Panc1 (cell line): ENCODE measurements at regions not wholly inside any gene's neighbourhood (a gene's known extent, or its start where the extent isn't known, plus 50 kb on each side); places are given as distances from the start of the nearest gene placed in this dataset.

Experiments used
- ATAC-seq: fragments of 200-7000 bp; cut with Tn5 transposase; 2 replicates; pipeline ENCODE4 v1.9.1; 2020; ENCODE audit warnings: mild to moderate bottlenecking, moderate library complexity
- BruUV-seq: library from RNA; stranded (reverse); fragments of 400-500 nt; replicated peaks from 2 replicates; lab custom pipeline; 2021; lab: Mats Ljungman, UMichigan
- CTCF ChIA-PET: fragments of 300-600 bp; sonication (Branson Sonifier 250); formaldehyde crosslinking; loops from one replicate; lab custom pipeline; 2022; ENCODE audit warnings: antibody characterized with exemption; lab: Charles Lee
- POLR2A ChIA-PET: fragments of 300-600 bp; sonication (Branson Sonifier 250); formaldehyde crosslinking; loops from one replicate; lab custom pipeline; 2022; ENCODE audit warnings: antibody characterized with exemption; lab: Charles Lee
- DNase-seq: peaks from one replicate; pipeline ENCODE4 v3.0.0-alpha.2; 2010; ENCODE audit warnings: low read depth, low spot score
- H3K27ac ChIP-seq: 2 replicates; pipeline ENCODE4 v1.5.1; 2011; ENCODE audit warnings: mild to moderate bottlenecking, low read length, inconsistent platforms
- H3K27me3 ChIP-seq: fragments of 200-500 bp; sonication (Bioruptor generic); 2 replicates; pipeline ENCODE4 v1.6.0; 2014; ENCODE audit warnings: low read length, inconsistent platforms; ENCODE audit not compliant: control insufficient read depth, insufficient read depth
- H3K36me3 ChIP-seq: fragments of 200-500 bp; sonication (Bioruptor generic); 2 replicates; pipeline ENCODE4 v1.5.1; 2014; ENCODE audit warnings: inconsistent platforms, mild to moderate bottlenecking, low read length, moderate library complexity; ENCODE audit not compliant: control insufficient read depth, insufficient read depth
- H3K4me1 ChIP-seq: 2 replicates; pipeline ENCODE4 v1.5.1; 2011; ENCODE audit warnings: inconsistent platforms, mild to moderate bottlenecking, low read length, moderate library complexity; ENCODE audit not compliant: control insufficient read depth, insufficient read depth
- H3K4me3 ChIP-seq, 2 experiments: 2 replicates each; pipeline ENCODE4 v1.5.1; 2011 to 2012; ENCODE audit warnings: low read depth in 2 of 2, low read length in 2 of 2, mild to moderate bottlenecking in 2 of 2, inconsistent platforms in 1 of 2, moderate library complexity in 1 of 2
- H3K9me3 ChIP-seq: fragments of 200-500 bp; sonication (Bioruptor generic); 2 replicates; pipeline ENCODE4 v1.5.1; 2014; ENCODE audit warnings: low read depth, mild to moderate bottlenecking, inconsistent platforms, low read length, moderate library complexity; ENCODE audit not compliant: control insufficient read depth, insufficient read depth
- POLR2AphosphoS5 ChIP-seq: IDR thresholded peaks from 2 replicates; pipeline ENCODE4 v1.6.1; 2012; ENCODE audit warnings: mild to moderate bottlenecking, low read depth, low read length, moderate library complexity
- SIN3A ChIP-seq: IDR thresholded peaks from 2 replicates; pipeline ENCODE4 v1.6.1; 2012; ENCODE audit warnings: low read depth, mild to moderate bottlenecking, low read length, moderate library complexity, borderline replicate concordance; ENCODE audit not compliant: insufficient read depth
- TCF7L2 ChIP-seq: IDR thresholded peaks from 2 replicates; pipeline ENCODE4 v1.6.1; 2011; ENCODE audit warnings: mild to moderate bottlenecking, low read depth, low read length, inconsistent platforms
- in situ Hi-C: cut with HindIII; loops from 2 replicates; pipeline ENCODE4 v1.10.0; 2016; ENCODE audit warnings: low sequenced_read_pairs, low pct_unique_long_range_greater_than_20kb
- intact Hi-C: fragments of 100-400 bp; cut with micrococcal nuclease; formaldehyde crosslinking; loops from one replicate; pipeline ENCODE4 v1.10.0; 2022; ENCODE audit not compliant: unreplicated experiment
- TF ChIP-seq, protein P1 (sequence below): fragments of 450-650 bp; IDR thresholded peaks from 2 replicates; pipeline ENCODE4 v1.5.1; 2017; ENCODE audit warnings: mild to moderate bottlenecking
- TF ChIP-seq, protein P2 (sequence below), 2 experiments: IDR thresholded peaks; 2 replicates each; pipeline ENCODE4 v1.6.1; 2011 to 2012; ENCODE audit warnings: low read depth in 2 of 2, control low read depth in 1 of 2, low read length in 1 of 2, mild to moderate bottlenecking in 1 of 2, moderate library complexity in 1 of 2; ENCODE audit not compliant: insufficient read depth in 1 of 2

DNA sequence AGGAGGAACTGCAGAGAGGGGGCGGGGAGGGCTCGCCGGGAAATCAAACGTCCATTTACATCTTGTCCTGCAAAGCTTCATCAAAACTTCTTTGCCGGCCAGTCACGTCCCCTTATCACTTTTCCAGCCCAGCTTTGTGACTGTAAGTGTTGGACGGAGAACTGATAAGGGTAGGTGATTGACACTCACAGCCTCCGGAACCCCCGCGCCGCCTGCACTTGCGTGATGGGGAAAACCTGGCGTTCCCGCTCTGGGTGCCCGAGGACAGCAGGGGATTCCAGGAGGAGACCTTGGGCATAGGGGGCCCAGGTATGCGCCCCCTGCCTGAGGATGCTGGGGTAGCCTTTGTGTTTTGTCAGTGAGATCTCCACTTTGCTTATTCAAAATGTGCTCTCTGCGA is 72.8 kb upstream of the ANKRD34C start:
- ChIA-PET CTCF (no interaction called here), POLR2A (no interaction called here)
- H3K4me3 ChIP-seq = no peak overlapping the region
- H3K27ac ChIP-seq = no peak overlapping the region
- ATAC-seq = no peak
- no peaks in the 10 kb centered on the region for H3K9me3 ChIP-seq
- DNase-seq = no peak
- in situ Hi-C loops = no loop called here
- BruUV-seq = no TSS peak
- no peaks in the 10 kb centered on the region for H3K4me1 ChIP-seq
- H3K36me3 ChIP-seq = no peaks in the 10 kb centered on the region
- no peak for TF ChIP-seq SIN3A
- TF ChIP-seq, protein P1, sequence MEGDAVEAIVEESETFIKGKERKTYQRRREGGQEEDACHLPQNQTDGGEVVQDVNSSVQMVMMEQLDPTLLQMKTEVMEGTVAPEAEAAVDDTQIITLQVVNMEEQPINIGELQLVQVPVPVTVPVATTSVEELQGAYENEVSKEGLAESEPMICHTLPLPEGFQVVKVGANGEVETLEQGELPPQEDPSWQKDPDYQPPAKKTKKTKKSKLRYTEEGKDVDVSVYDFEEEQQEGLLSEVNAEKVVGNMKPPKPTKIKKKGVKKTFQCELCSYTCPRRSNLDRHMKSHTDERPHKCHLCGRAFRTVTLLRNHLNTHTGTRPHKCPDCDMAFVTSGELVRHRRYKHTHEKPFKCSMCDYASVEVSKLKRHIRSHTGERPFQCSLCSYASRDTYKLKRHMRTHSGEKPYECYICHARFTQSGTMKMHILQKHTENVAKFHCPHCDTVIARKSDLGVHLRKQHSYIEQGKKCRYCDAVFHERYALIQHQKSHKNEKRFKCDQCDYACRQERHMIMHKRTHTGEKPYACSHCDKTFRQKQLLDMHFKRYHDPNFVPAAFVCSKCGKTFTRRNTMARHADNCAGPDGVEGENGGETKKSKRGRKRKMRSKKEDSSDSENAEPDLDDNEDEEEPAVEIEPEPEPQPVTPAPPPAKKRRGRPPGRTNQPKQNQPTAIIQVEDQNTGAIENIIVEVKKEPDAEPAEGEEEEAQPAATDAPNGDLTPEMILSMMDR = peak; percentile 28
- intact Hi-C loops = no loop called here
- H3K27me3 ChIP-seq = peaks cover 25% of the 10 kb centered on the region

DNA sequence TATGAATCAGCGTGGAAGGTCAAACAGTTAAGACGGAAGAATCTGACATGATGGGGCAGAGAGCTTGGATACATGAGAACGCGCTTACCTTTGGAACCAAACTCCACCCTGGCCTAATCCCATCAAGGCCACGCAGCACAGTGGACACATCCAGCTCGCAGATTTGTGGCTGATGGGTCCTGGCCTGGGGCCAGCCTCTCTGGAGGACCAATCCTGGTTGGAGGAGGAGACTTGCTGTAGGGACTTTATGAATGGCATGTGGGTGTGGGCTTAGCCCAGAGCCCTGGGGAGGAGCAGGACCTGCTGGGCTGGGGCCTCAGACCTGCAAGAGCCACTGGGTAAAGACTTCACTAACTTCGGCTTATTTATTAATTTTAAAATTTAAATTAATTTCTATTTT is 73.4 kb upstream of the ANKRD34C start:
- Histone ChIP-seq H3K4me3 (no peak overlapping the region), H3K9me3 (no peaks in the 10 kb centered on the region), H3K4me1 (no peaks in the 10 kb centered on the region), H3K27me3 (peaks cover 25% of the 10 kb centered on the region), H3K27ac (no peak overlapping the region), H3K36me3 (no peaks in the 10 kb centered on the region)
- CTCF ChIA-PET = no interaction called here
- DNase-seq = no peak
- ATAC-seq = no peak
- TF ChIP-seq, protein P2, sequence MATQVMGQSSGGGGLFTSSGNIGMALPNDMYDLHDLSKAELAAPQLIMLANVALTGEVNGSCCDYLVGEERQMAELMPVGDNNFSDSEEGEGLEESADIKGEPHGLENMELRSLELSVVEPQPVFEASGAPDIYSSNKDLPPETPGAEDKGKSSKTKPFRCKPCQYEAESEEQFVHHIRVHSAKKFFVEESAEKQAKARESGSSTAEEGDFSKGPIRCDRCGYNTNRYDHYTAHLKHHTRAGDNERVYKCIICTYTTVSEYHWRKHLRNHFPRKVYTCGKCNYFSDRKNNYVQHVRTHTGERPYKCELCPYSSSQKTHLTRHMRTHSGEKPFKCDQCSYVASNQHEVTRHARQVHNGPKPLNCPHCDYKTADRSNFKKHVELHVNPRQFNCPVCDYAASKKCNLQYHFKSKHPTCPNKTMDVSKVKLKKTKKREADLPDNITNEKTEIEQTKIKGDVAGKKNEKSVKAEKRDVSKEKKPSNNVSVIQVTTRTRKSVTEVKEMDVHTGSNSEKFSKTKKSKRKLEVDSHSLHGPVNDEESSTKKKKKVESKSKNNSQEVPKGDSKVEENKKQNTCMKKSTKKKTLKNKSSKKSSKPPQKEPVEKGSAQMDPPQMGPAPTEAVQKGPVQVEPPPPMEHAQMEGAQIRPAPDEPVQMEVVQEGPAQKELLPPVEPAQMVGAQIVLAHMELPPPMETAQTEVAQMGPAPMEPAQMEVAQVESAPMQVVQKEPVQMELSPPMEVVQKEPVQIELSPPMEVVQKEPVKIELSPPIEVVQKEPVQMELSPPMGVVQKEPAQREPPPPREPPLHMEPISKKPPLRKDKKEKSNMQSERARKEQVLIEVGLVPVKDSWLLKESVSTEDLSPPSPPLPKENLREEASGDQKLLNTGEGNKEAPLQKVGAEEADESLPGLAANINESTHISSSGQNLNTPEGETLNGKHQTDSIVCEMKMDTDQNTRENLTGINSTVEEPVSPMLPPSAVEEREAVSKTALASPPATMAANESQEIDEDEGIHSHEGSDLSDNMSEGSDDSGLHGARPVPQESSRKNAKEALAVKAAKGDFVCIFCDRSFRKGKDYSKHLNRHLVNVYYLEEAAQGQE (IDR thresholded peaks at IDR 0.05; ENCODE audit: insufficient read depth in 1 of 2, low read depth in 2 of 2, low read length in 1 of 2) = no peak
- no peak for TF ChIP-seq SIN3A
- TF ChIP-seq, protein P1 = no peak
- TF ChIP-seq POLR2AphosphoS5 = no peak
- no peak for TF ChIP-seq TCF7L2
- in situ Hi-C loops = no loop called here
- no TSS peak for BruUV-seq
- POLR2A ChIA-PET = no interaction called here
- intact Hi-C loops = no loop called here
